ENCODE measurements at regions not wholly inside any gene's neighbourhood (a gene's known extent, or its start where the extent isn't known, plus 50 kb on each side); places are given as distances from the start of the nearest gene placed in this dataset.

- no peak for TF ChIP-seq CTCF (IDR thresholded peaks at IDR 0.05; ENCODE audit: borderline replicate concordance, insufficient read depth, low read depth, low read length)
- H3K4me3 ChIP-seq (ENCODE audit: low read depth, low read length) = no peak overlapping the region
Measured at GRCh38 chr14:104239861-104240301, 101.5 kb downstream of the KIF26A start.

DNA sequence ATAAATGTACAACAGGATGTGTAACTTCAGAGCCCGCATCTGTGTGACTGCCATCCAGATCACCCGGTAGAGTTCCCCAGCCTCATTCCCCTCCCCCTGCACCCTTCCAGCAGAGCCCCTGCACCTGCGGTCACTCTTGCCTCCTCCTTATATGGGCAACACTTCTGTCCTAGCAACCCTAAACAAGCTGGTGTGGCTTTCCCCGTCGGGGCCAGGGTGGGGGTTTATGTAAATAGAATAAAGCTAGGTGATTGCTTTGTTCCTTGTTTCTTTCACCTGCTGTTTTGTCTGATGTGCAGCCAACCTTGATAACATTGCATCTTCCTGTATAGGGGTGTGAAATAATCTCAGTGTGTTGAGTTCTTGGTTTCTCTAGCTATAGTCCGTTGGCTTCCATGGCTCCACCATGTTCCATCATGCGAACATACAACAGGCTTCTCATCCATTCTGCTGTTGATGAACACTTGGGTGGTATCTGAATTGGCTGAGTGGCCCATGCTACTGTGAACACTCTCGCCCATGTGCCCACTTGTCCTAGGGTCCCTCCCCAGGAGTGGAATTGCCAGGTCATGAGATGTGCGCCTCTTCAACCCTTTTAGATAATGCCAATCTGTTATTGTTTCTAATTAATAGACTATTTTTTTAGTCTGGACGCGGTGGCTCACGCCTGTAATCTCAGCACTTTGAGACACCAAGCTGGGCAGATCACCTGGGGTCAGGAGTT is 102.2 kb downstream of the KIF26A start:
- TF ChIP-seq CTCF (IDR thresholded peaks at IDR 0.05; ENCODE audit: borderline replicate concordance, insufficient read depth, low read depth, low read length) = no peak
- no peak overlapping the region for H3K4me3 ChIP-seq (ENCODE audit: low read depth, low read length)

DNA sequence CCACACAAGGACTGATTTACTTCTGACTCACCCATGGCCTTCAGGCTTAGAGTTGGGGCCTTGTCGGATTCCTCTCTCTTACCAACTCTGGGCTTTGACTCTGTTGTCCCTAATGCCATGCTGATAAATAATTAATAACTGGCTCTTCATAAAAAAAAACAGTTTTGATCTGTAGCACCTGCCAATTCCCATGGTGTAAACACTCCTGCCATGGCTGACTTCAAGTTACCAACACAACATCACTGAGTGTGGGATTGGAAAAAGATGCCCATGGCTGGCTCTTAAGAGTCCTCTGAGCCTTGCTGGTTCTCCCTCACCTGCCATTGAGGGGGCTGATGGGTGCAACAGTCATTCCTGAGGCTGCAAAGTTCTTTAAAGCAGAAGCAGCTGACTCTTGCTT is 104.8 kb downstream of the KIF26A start:
- no peak for TF ChIP-seq CTCF (IDR thresholded peaks at IDR 0.05; ENCODE audit: borderline replicate concordance, insufficient read depth, low read depth, low read length)
- no peak overlapping the region for H3K4me3 ChIP-seq (ENCODE audit: low read depth, low read length)

DNA sequence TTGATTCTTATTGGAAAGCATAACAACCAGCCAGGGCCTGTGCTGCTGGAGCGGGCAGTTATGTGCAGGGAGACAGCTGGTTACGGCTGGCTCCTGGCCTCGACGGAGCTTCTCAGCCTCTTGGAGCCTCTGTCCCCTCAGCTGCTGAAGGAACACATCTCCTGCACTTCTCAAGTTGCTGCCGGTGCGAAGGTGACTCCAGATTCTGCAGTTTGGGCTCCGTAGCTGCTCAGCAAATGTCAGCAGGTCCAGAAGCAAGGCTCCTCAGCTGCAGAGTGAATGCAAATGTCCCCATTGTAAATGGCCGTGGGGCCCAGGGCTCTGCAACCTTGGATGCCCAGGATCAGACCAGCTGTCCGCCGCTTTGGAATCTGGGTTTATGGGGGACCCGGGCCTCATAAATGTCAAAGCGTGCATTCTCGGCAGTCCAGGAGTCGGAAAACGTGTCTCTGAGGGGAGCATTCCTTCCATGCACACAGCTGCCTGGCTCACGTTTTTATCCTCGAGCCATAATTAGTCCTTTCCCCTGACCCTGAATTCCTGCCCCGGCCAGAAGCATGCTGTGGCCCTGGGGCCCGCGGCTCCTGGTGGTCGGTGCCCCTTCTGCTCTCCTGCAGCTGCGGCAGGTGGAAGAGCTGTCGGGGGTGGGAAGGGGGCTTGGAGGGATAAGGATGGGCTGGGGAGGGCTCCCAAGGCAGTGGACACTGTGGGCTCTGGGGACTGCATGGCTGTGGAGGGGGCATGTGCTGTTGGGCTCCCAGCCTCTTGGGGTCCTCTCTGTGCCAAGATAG is 106.0 kb downstream of the KIF26A start:
- TF ChIP-seq CTCF (IDR thresholded peaks at IDR 0.05; ENCODE audit: borderline replicate concordance, insufficient read depth, low read depth, low read length) = no peak
- no peak overlapping the region for H3K4me3 ChIP-seq (ENCODE audit: low read depth, low read length)

- TF ChIP-seq CTCF (IDR thresholded peaks at IDR 0.05; ENCODE audit: borderline replicate concordance, insufficient read depth, low read depth, low read length) = no peak
- no peak overlapping the region for H3K4me3 ChIP-seq (ENCODE audit: low read depth, low read length)
Measured at GRCh38 chr14:104245075-104245474, 106.7 kb downstream of the KIF26A start.

GRCh38 chr14:104245723-104246122 is 107.3 kb downstream of the KIF26A start:
- TF ChIP-seq CTCF (IDR thresholded peaks at IDR 0.05; ENCODE audit: borderline replicate concordance, insufficient read depth, low read depth, low read length) = no peak
- H3K4me3 ChIP-seq (ENCODE audit: low read depth, low read length) = no peak overlapping the region

All from GM12875 (cell line).